Uterus (tissue), 3 donors: ENCODE measurements at regions not wholly inside any gene's neighbourhood (a gene's known extent, or its start where the extent isn't known, plus 50 kb on each side); places are given as distances from the start of the nearest gene placed in this dataset.

Experiments
- DNase-seq, 2 donors: peaks; one replicate each; pipeline ENCODE4 v3.0.0-alpha.2; 2019 to 2020
- H3K27ac ChIP-seq, 2 donors: fragments of 200-600 bp; sonication (generic); 1 replicate in 1 of 2; 2 replicates in 1 of 2; pipeline ENCODE4 v1.5.1; 2016 to 2018
- H3K27me3 ChIP-seq, 2 donors: fragments of 200-600 bp; sonication (generic); one replicate each; pipeline ENCODE4 v1.5.1; 2018 to 2019; ENCODE audit warnings: control low read depth in 1 of 2
- H3K36me3 ChIP-seq, 2 donors: fragments of 200-600 bp; sonication (generic); one replicate each; pipeline ENCODE4 v1.5.1; 2019; ENCODE audit warnings: control low read depth in 1 of 2
- H3K4me1 ChIP-seq, 2 donors: fragments of 200-600 bp; sonication (generic); one replicate each; pipeline ENCODE4 v1.5.1; 2018 to 2019; ENCODE audit warnings: control low read depth in 1 of 2
- H3K4me3 ChIP-seq, 2 donors: fragments of 200-600 bp; sonication (generic); 1 replicate in 1 of 2; 2 replicates in 1 of 2; pipeline ENCODE4 v1.5.1; 2018 to 2019; ENCODE audit warnings: mild to moderate bottlenecking in 1 of 2
- H3K9me3 ChIP-seq, 2 donors: fragments of 200-600 bp; sonication (generic); one replicate each; pipeline ENCODE4 v1.5.1; 2019; ENCODE audit warnings: control low read depth in 1 of 2
- CTCF ChIP-seq, 4 experiments: fragments of 200-600 bp in 2 of 4; fragments of 450-650 bp in 2 of 4; sonication (generic) in 2 of 4; IDR thresholded peaks; one replicate each; pipeline ENCODE4 v1.5.1; 2016 to 2019; ENCODE audit warnings: antibody characterized with exemption in 4 of 4, mild to moderate bottlenecking in 2 of 4, moderate library complexity in 1 of 4
- POLR2A ChIP-seq, 2 donors: fragments of 450-650 bp; IDR thresholded peaks; one replicate each; pipeline ENCODE4 v1.6.1; 2016; ENCODE audit warnings: antibody characterized with exemption in 2 of 2, mild to moderate bottlenecking in 1 of 2, moderate library complexity in 1 of 2
- intact Hi-C: fragments of 100-400 bp; cut with DNase I; formaldehyde crosslinking; loops from one replicate; pipeline ENCODE4 v1.15.1; 2023; ENCODE audit warnings: low total_unique reads
- donor health status: DM: yes; HTN: yes; CAD: no.

GRCh38 chr14:76939015-76939742 lies 89.3 kb downstream of the IRF2BPL start:
- Histone ChIP-seq H3K36me3 (no peaks in the 10 kb centered on the region), H3K27me3 (no peaks in the 10 kb centered on the region), H3K9me3 (no peaks in the 10 kb centered on the region), H3K4me3 (no peak overlapping the region), H3K27ac (peak overlapping the region in 1 of 2 donors; percentile 6), H3K4me1 (peaks cover 0 to 14% of the 10 kb centered on the region in 2 donors)
- no peak for TF ChIP-seq POLR2A (IDR thresholded peaks at IDR 0.05)
- no peak for TF ChIP-seq CTCF (IDR thresholded peaks at IDR 0.05)
- no peak for DNase-seq
- intact Hi-C loops, result no loop called here

GRCh38 chr14:76938092-76938500 lies 90.4 kb downstream of the IRF2BPL start:
- Histone ChIP-seq H3K4me1 (peaks cover 0 to 14% of the 10 kb centered on the region in 2 donors), H3K36me3 (no peaks in the 10 kb centered on the region), H3K9me3 (no peaks in the 10 kb centered on the region), H3K27ac (peak overlapping the region; percentile 21 to 65), H3K4me3 (no peak overlapping the region), H3K27me3 (no peaks in the 10 kb centered on the region)
- intact Hi-C loops, result no loop called here
- DNase-seq, result no peak
- TF ChIP-seq POLR2A (IDR thresholded peaks at IDR 0.05) (no peak), CTCF (IDR thresholded peaks at IDR 0.05) (no peak)

- no peaks in the 10 kb centered on the region for H3K9me3 ChIP-seq
- peaks cover 0 to 14% of the 10 kb centered on the region in 2 donors for H3K4me1 ChIP-seq
- peak overlapping the region; percentile 21 to 65 for H3K27ac ChIP-seq
- no peak overlapping the region for H3K4me3 ChIP-seq
- no peaks in the 10 kb centered on the region for H3K36me3 ChIP-seq
- no peaks in the 10 kb centered on the region for H3K27me3 ChIP-seq
- DNase-seq, result peak; percentile 73
- no peak for TF ChIP-seq CTCF (IDR thresholded peaks at IDR 0.05)
- no peak for TF ChIP-seq POLR2A (IDR thresholded peaks at IDR 0.05)
- intact Hi-C loops, result no loop called here
Observed at GRCh38 chr14:76937181-76938091, 91.1 kb downstream of the IRF2BPL start.

GRCh38 chr14:76936483-76936882 lies 92.0 kb downstream of the IRF2BPL start:
- H3K9me3 ChIP-seq, result no peaks in the 10 kb centered on the region
- no peaks in the 10 kb centered on the region for H3K27me3 ChIP-seq
- no peak overlapping the region for H3K4me3 ChIP-seq
- TF ChIP-seq POLR2A (IDR thresholded peaks at IDR 0.05) (no peak), CTCF (IDR thresholded peaks at IDR 0.05) (no peak)
- H3K36me3 ChIP-seq, result no peaks in the 10 kb centered on the region
- DNase-seq, result peak; percentile 65
- peak overlapping the region in 1 of 2 donors; percentile 65 for H3K27ac ChIP-seq
- intact Hi-C loops, result no loop called here
- peaks cover 0 to 14% of the 10 kb centered on the region in 2 donors for H3K4me1 ChIP-seq

- no peaks in the 10 kb centered on the region for H3K9me3 ChIP-seq
- H3K27me3 ChIP-seq, result no peaks in the 10 kb centered on the region
- no peak overlapping the region for H3K4me3 ChIP-seq
- no peak for DNase-seq
- intact Hi-C loops, result no loop called here
- no peaks in the 10 kb centered on the region for H3K36me3 ChIP-seq
- no peak overlapping the region for H3K27ac ChIP-seq
- peaks cover 0 to 14% of the 10 kb centered on the region in 2 donors for H3K4me1 ChIP-seq
- TF ChIP-seq CTCF (IDR thresholded peaks at IDR 0.05) (no peak), POLR2A (IDR thresholded peaks at IDR 0.05) (no peak)
Observed at GRCh38 chr14:76933515-76933914, 95.0 kb downstream of the IRF2BPL start.
